ENCODE measurements at regions not wholly inside any gene's neighbourhood (a gene's known extent, or its start where the extent isn't known, plus 50 kb on each side); places are given as distances from the start of the nearest gene placed in this dataset.

DNA sequence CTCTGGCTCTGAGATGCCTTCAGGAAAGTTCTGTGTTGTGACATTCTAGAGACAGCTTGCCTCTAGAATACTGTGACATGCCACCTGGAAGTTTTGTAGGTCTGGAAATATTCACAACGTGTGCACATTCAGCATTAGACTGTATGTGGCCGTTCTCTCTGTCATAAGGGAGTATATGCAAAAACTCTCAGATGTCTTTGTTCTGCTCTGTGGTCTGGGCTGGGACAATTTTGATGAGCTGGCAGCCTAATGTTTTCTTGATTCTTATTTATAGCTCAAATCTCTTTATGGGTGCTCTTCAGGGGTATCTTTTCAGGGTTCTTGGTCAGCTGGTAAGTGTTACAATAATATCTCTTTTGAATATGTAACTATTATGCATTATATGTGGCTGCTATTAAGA, 355.1 kb downstream of the PAX1 start:
- TF ChIP-seq POLR2A (IDR thresholded peaks at IDR 0.05), result no peak
- TF ChIP-seq, protein P1, sequence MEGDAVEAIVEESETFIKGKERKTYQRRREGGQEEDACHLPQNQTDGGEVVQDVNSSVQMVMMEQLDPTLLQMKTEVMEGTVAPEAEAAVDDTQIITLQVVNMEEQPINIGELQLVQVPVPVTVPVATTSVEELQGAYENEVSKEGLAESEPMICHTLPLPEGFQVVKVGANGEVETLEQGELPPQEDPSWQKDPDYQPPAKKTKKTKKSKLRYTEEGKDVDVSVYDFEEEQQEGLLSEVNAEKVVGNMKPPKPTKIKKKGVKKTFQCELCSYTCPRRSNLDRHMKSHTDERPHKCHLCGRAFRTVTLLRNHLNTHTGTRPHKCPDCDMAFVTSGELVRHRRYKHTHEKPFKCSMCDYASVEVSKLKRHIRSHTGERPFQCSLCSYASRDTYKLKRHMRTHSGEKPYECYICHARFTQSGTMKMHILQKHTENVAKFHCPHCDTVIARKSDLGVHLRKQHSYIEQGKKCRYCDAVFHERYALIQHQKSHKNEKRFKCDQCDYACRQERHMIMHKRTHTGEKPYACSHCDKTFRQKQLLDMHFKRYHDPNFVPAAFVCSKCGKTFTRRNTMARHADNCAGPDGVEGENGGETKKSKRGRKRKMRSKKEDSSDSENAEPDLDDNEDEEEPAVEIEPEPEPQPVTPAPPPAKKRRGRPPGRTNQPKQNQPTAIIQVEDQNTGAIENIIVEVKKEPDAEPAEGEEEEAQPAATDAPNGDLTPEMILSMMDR (IDR thresholded peaks at IDR 0.05), result no peak

Measured in breast epithelium (tissue), 3 donors.